WERI-Rb-1 (cell line): ENCODE measurements at regions not wholly inside any gene's neighbourhood (a gene's known extent, or its start where the extent isn't known, plus 50 kb on each side); places are given as distances from the start of the nearest gene placed in this dataset.
"Not testable (repeated sequence)": the region's sequence is repeated elsewhere in the genome, so short reads cannot be mapped to it uniquely, and the experiment has no call there.

ENCODE experiments used
- DNase-seq: peaks from one replicate; pipeline ENCODE4 v3.0.0-alpha.2; 2020
- H3K27ac ChIP-seq: fragments of 250-450 bp; sonication (Bioruptor Pico); 2 replicates; pipeline ENCODE4 v1.5.1; 2020; ENCODE audit warnings: mild to moderate bottlenecking, moderate library complexity
- H3K27me3 ChIP-seq: fragments of 250-450 bp; sonication (Bioruptor Pico); 2 replicates; pipeline ENCODE4 v1.5.1; 2021; ENCODE audit warnings: mild to moderate bottlenecking, low read depth, moderate library complexity; ENCODE audit not compliant: insufficient read depth, severe bottlenecking
- H3K36me3 ChIP-seq: fragments of 250-450 bp; sonication (Bioruptor Pico); 2 replicates; pipeline ENCODE4 v1.5.1; 2020; ENCODE audit warnings: mild to moderate bottlenecking, moderate library complexity
- H3K4me3 ChIP-seq: 2 replicates; pipeline ENCODE4 v1.5.1; 2011; ENCODE audit warnings: low read depth, mild to moderate bottlenecking, control low read depth, low read length
- H3K9me3 ChIP-seq: fragments of 250-450 bp; sonication (Bioruptor Pico); 2 replicates; pipeline ENCODE4 v1.5.1; 2021; ENCODE audit warnings: mild to moderate bottlenecking, moderate library complexity; ENCODE audit not compliant: severe bottlenecking
- CTCF ChIP-seq: IDR thresholded peaks from 2 replicates; pipeline ENCODE4 v1.5.1; 2011; ENCODE audit warnings: low read depth, mild to moderate bottlenecking, control low read depth, inconsistent platforms, low read length

GRCh38 chr12:65741656-65742017 is 82.6 kb upstream of the HMGA2 start:
- H3K4me3 ChIP-seq, result peak overlapping the region; percentile 85
- H3K36me3 ChIP-seq, result no peaks in the 10 kb centered on the region
- no peaks in the 10 kb centered on the region for H3K27me3 ChIP-seq
- peak overlapping the region; percentile 19 for H3K27ac ChIP-seq
- H3K9me3 ChIP-seq, result no peaks in the 10 kb centered on the region
- peak; percentile 27 for DNase-seq
- no peak for TF ChIP-seq CTCF

- peak; percentile 69 for DNase-seq
- H3K9me3 ChIP-seq, result no peaks in the 10 kb centered on the region
- 0 out of 2 replicates have a peak, but pooled peaks have one; percentile 7 for TF ChIP-seq CTCF
- H3K27me3 ChIP-seq, result no peaks in the 10 kb centered on the region
- no peaks in the 10 kb centered on the region for H3K36me3 ChIP-seq
- peak overlapping the region; percentile 19 for H3K27ac ChIP-seq
- peak overlapping the region; percentile 85 for H3K4me3 ChIP-seq
Measured at GRCh38 chr12:65742018-65743010, 82.0 kb upstream of the HMGA2 start.

GRCh38 chr12:65744236-65744840 is 79.9 kb upstream of the HMGA2 start:
- H3K9me3 ChIP-seq, H3K27me3 ChIP-seq, H3K36me3 ChIP-seq, DNase-seq, H3K27ac ChIP-seq, H3K4me3 ChIP-seq: not testable (repeated sequence)

- Histone ChIP-seq H3K9me3 (no peaks in the 10 kb centered on the region), H3K4me3 (no peak overlapping the region), H3K36me3 (no peaks in the 10 kb centered on the region), H3K27ac (no peak overlapping the region), H3K27me3 (no peaks in the 10 kb centered on the region)
- no peak for TF ChIP-seq CTCF
- no peak for DNase-seq
Measured at GRCh38 chr12:65747338-65747737, 76.9 kb upstream of the HMGA2 start.

GRCh38 chr12:65748332-65748731 is 76.0 kb upstream of the HMGA2 start:
- Histone ChIP-seq H3K36me3 (no peaks in the 10 kb centered on the region), H3K27me3 (no peaks in the 10 kb centered on the region), H3K4me3 (no peak overlapping the region), H3K9me3 (no peaks in the 10 kb centered on the region), H3K27ac (no peak overlapping the region)
- no peak for TF ChIP-seq CTCF
- no peak for DNase-seq

GRCh38 chr12:65754290-65754689 is 70.0 kb upstream of the HMGA2 start:
- TF ChIP-seq CTCF, result no peak
- Histone ChIP-seq H3K36me3 (no peaks in the 10 kb centered on the region), H3K27me3 (no peaks in the 10 kb centered on the region), H3K27ac (no peak overlapping the region), H3K4me3 (no peak overlapping the region), H3K9me3 (no peaks in the 10 kb centered on the region)
- no peak for DNase-seq
